PC-9 (cell line): ENCODE measurements at regions not wholly inside any gene's neighbourhood (a gene's known extent, or its start where the extent isn't known, plus 50 kb on each side); places are given as distances from the start of the nearest gene placed in this dataset.

Source experiments
- CTCF ChIP-seq: fragments of 200-600 bp; sonication (generic); conservative IDR thresholded peaks from 2 replicates; pipeline ENCODE4 v1.6.1; 2017; ENCODE audit warnings: mixed run types, antibody characterized with exemption, mild to moderate bottlenecking, moderate library complexity
- EZH2 ChIP-seq: fragments of 200-600 bp; sonication (generic); IDR thresholded peaks from 2 replicates; pipeline ENCODE4 v1.8.0; 2017; ENCODE audit warnings: antibody characterized with exemption, low read depth

GRCh38 chr1:234540404-234540762 is 61.4 kb upstream of the TARBP1 start:
- no peak for TF ChIP-seq CTCF
- no peak for TF ChIP-seq EZH2
